AG04449 (cell line): ENCODE measurements at regions not wholly inside any gene's neighbourhood (a gene's known extent, or its start where the extent isn't known, plus 50 kb on each side); places are given as distances from the start of the nearest gene placed in this dataset.

Source experiments
- CTCF ChIA-PET: fragments of 350-600 bp; formaldehyde crosslinking; extraction: SDS; loops from one replicate; lab custom pipeline; 2021; ENCODE audit warnings: antibody characterized with exemption; lab: Yijun Ruan, JAX
- POLR2A ChIA-PET: fragments of 400-600, 350-600 bp; formaldehyde crosslinking; extraction: SDS; loops from one replicate; lab custom pipeline; 2020; ENCODE audit warnings: antibody characterized with exemption, inconsistent platforms; lab: Yijun Ruan, JAX
- DNase-seq: peaks from one replicate; pipeline ENCODE4 v3.0.0-alpha.2; 2010; ENCODE audit warnings: low read depth, low spot score
- H3K4me3 ChIP-seq: 2 replicates; pipeline ENCODE4 v1.5.1; 2011; ENCODE audit warnings: low read depth, mild to moderate bottlenecking, control low read depth, low read length
- CTCF ChIP-seq: IDR thresholded peaks from one replicate; pipeline ENCODE4 v1.5.1; 2011; ENCODE audit warnings: mild to moderate bottlenecking, moderate library complexity, low read length, control low read depth, inconsistent platforms; ENCODE audit not compliant: insufficient read depth; ENCODE audit errors: missing control alignments

GRCh38 chr17:79213305-79213704 is 138.7 kb downstream of the ENGASE start:
- ChIA-PET POLR2A (no interaction called here), CTCF (no interaction called here)
- no peak for DNase-seq
- H3K4me3 ChIP-seq: no peak overlapping the region
- TF ChIP-seq CTCF: no peak

DNA sequence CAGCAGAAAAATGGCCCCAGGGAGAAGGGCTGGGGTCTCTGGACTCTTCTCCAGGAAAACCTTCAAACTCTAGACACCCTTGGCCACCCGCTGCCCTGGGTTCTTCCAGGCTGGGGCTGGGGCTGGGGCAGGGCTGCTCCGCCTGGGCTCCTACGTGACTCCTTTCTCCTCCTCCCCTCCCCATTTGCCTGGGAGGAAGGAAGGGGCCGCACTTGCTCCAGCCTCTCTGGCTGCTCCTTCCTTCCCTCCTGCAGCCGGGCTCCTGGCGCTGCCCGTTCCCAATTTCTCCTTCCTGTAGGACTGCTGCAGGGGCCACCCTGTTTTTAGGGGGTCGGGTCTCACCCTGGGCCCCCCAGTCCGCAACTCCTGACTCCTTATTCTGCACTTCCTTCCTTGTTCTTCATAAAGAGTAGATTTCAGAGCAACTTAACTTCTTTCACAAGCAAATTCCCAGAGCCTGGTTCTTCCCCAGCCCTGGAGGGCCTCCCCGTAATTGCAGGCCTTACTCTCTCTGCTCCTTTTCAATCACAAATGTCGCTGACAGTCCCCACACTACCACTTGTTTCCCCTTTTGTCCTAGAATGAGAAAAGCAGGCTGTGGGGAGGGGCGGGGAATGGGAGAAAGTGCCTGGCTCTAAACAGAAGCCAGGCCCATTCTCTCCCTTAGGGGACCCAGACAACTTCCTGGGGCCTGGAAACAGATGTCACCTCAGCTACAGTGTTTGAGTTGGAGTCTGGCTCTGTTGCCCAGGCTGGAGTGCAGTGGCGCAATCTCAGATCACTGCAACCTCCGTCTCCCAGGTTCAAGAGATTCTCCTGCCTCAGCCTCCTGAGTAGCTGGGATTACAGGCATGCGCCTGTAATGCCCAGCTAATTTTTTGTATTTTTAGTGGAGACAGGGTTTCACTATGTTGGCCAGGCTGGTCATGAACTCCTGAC is 137.8 kb downstream of the ENGASE start:
- POLR2A ChIA-PET: no interaction called here
- CTCF ChIA-PET: no interaction called here
- no peak for TF ChIP-seq CTCF
- H3K4me3 ChIP-seq: no peak overlapping the region
- no peak for DNase-seq

GRCh38 chr17:79211061-79211770 is 136.6 kb downstream of the ENGASE start:
- ChIA-PET POLR2A (no interaction called here), CTCF (no interaction called here)
- H3K4me3 ChIP-seq: no peak overlapping the region
- TF ChIP-seq CTCF: no peak
- DNase-seq: no peak

DNA sequence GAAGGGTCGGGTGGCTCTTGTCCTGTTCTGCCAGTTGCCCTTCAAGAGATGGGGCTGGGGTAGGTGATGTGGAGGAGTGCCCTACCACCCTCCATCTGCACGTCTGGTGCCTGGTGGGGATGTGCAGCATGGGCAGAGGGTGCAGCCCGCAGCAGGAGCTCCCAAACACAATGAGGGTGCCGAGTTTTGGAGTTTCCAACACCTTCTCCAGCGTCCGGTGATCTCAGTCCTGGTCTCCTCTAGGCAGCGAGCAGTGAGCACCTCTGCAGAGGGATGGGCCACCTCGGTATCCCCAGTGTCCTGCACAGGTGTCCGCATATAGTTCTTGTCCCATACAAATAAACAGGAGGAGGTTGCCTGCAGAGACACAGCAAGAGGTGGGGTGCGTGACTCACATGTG is 136.0 kb downstream of the ENGASE start:
- no peak overlapping the region for H3K4me3 ChIP-seq
- POLR2A ChIA-PET: no interaction called here
- TF ChIP-seq CTCF: no peak
- DNase-seq: no peak
- CTCF ChIA-PET: interaction anchor here (0.7 kb wide), 1 partner anchor 137 kb away, joined by 3 read pairs; no protein-coding TSS in a partner anchor

DNA sequence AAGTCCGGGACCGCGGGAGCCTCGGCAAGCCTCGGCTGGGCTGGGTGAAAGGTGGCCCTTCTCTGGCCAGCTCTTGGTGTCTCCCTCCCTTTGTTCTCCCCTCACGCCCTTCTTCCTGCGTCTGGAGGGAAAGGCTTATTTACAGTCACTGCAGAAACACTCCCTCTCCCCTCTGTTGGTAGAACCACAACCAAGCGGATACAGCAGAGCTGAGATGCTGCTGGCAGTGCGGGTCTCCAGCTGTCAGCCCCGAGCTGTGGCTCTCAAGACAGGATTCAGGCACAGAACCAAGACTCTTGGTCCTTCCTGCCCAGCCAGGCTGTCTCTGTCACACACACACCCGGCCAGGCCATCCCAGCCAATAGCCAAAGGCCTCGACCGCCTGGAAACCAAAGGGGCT is 133.3 kb downstream of the ENGASE start:
- H3K4me3 ChIP-seq: no peak overlapping the region
- no peak for DNase-seq
- TF ChIP-seq CTCF: no peak
- CTCF ChIA-PET: no interaction called here
- POLR2A ChIA-PET: no interaction called here

GRCh38 chr17:79205688-79206205 is 131.1 kb downstream of the ENGASE start:
- no peak overlapping the region for H3K4me3 ChIP-seq
- no peak for DNase-seq
- no peak for TF ChIP-seq CTCF
- ChIA-PET CTCF (interaction anchor here (1.4 kb wide), 1 partner anchor 118 kb away, joined by 3 read pairs; no protein-coding TSS in a partner anchor), POLR2A (no interaction called here)
